ENCODE measurements at regions not wholly inside any gene's neighbourhood (a gene's known extent, or its start where the extent isn't known, plus 50 kb on each side); places are given as distances from the start of the nearest gene placed in this dataset.

GRCh38 chr10:35821339-35821911 lies 179.3 kb upstream of the FZD8 start:
- ATAC-seq (no peak), DNase-seq (ENCODE audit: low read depth, low spot score) (no peak)
- H3K9me2 ChIP-seq (ENCODE audit: insufficient read depth): no peaks in the 10 kb centered on the region
- no peak overlapping the region for H3K4me2 ChIP-seq (ENCODE audit: low read length)
- no peaks in the 10 kb centered on the region for H3K27me3 ChIP-seq (ENCODE audit: insufficient read depth, low read length)
- no TSS peak for BruUV-seq (replicated peaks)
- H3K27ac ChIP-seq (ENCODE audit: low read depth, low read length): no peak overlapping the region
- H4K20me1 ChIP-seq (ENCODE audit: insufficient read depth): no peaks in the 10 kb centered on the region
- intact Hi-C loops (cut with micrococcal nuclease): no loop called here
- H3K36me3 ChIP-seq (ENCODE audit: control insufficient read depth in 1 of 2, insufficient read depth in 2 of 2, low read length in 2 of 2): no peaks in the 10 kb centered on the region
- ChIA-PET POLR2A (no interaction called here), RAD21 (ENCODE audit: low non-redundant PET in 1 of 2, low total read pairs in 2 of 2, uncharacterized antibody in 2 of 2, unreplicated experiment in 2 of 2) (no interaction called here), CTCF (no interaction called here)
- no peaks in the 10 kb centered on the region for H3K79me2 ChIP-seq (ENCODE audit: insufficient read depth, low read length)
- no peak overlapping the region for H3K9ac ChIP-seq (ENCODE audit: low read length)
- H3K4me1 ChIP-seq (ENCODE audit: control insufficient read depth in 1 of 2, insufficient read depth in 2 of 2, low read length in 2 of 2): no peaks in the 10 kb centered on the region
- no peak overlapping the region for H2AFZ ChIP-seq (ENCODE audit: low read depth, low read length, poor library complexity, severe bottlenecking)
- H3K4me3 ChIP-seq (replicated peaks in 1 of 2; ENCODE audit: low read depth in 1 of 2, low read length in 2 of 2): no peak overlapping the region
- no peaks in the 10 kb centered on the region; a peak in 1 of 4 replicates for H3K9me3 ChIP-seq (ENCODE audit: control insufficient read depth in 1 of 2, insufficient read depth in 1 of 2, low read depth in 1 of 2, low read length in 2 of 2)
- TF ChIP-seq ZFX (IDR thresholded peaks at IDR 0.05): no peak
- TF ChIP-seq POLR2AphosphoS5 (IDR thresholded peaks at IDR 0.05; ENCODE audit: low read depth, low read length): no peak
- no peak for TF ChIP-seq REST (IDR thresholded peaks at IDR 0.05; ENCODE audit: low read depth)
- no peak for TF ChIP-seq EZH2 (IDR thresholded peaks at IDR 0.05)
- TF ChIP-seq SIN3A (IDR thresholded peaks at IDR 0.05; ENCODE audit: low read depth): no peak
- no peak for TF ChIP-seq ELF1 (IDR thresholded peaks at IDR 0.05; ENCODE audit: borderline replicate concordance, low read depth)
- TF ChIP-seq CBX3 (IDR thresholded peaks at IDR 0.05; ENCODE audit: low read depth): no peak
- TF ChIP-seq RAD21 (IDR thresholded peaks at IDR 0.05; ENCODE audit: low read depth): no peak
- TF ChIP-seq FOSL1 (IDR thresholded peaks at IDR 0.05; ENCODE audit: low read depth): no peak
- no peak for TF ChIP-seq ZBTB33 (IDR thresholded peaks at IDR 0.05; ENCODE audit: extremely low read depth, insufficient replicate concordance, low read length)
- no peak for TF ChIP-seq ATF3 (IDR thresholded peaks at IDR 0.05)
- no peak for TF ChIP-seq YY1 (IDR thresholded peaks at IDR 0.05; ENCODE audit: extremely low read depth, insufficient replicate concordance, low read depth, low read length)
- no peak for TF ChIP-seq TCF7L2 (IDR thresholded peaks at IDR 0.05; ENCODE audit: borderline replicate concordance, extremely low read depth, insufficient read depth, insufficient read length)
- TF ChIP-seq EZH2phosphoT487 (IDR thresholded peaks at IDR 0.05; ENCODE audit: borderline replicate concordance): no peak
- TF ChIP-seq SP1 (IDR thresholded peaks at IDR 0.05; ENCODE audit: low read depth): no peak
- TF ChIP-seq EGR1 (IDR thresholded peaks at IDR 0.05; ENCODE audit: low read depth): no peak
- TF ChIP-seq CTCF (IDR thresholded peaks at IDR 0.05 in 2 of 3, conservative IDR thresholded peaks at IDR 0.05 in 1 of 3; ENCODE audit: borderline replicate concordance in 1 of 3, insufficient read depth in 1 of 3, low read depth in 2 of 3, low read length in 2 of 3): no peak
- TF ChIP-seq POLR2A (IDR thresholded peaks at IDR 0.05; ENCODE audit: borderline replicate concordance, extremely low read depth, insufficient read depth, insufficient read length): no peak
- TF ChIP-seq JUND (IDR thresholded peaks at IDR 0.05): no peak
- no peak for TF ChIP-seq SRF (IDR thresholded peaks at IDR 0.05; ENCODE audit: low read depth)
